HEK293 (cell line): ENCODE measurements at regions not wholly inside any gene's neighbourhood (a gene's known extent, or its start where the extent isn't known, plus 50 kb on each side); places are given as distances from the start of the nearest gene placed in this dataset.

Source experiments
- CTCF ChIA-PET: fragments of 350-600 bp; formaldehyde crosslinking; extraction: SDS; loops from one replicate; lab custom pipeline; 2021; ENCODE audit warnings: antibody characterized with exemption; lab: Yijun Ruan, JAX
- POLR2A ChIA-PET: fragments of 300-600 bp; formaldehyde crosslinking; extraction: SDS; loops from one replicate; lab custom pipeline; 2020; ENCODE audit warnings: antibody characterized with exemption, inconsistent platforms; lab: Yijun Ruan, JAX
- H3K27ac ChIP-seq: fragments of 200-500 bp; sonication (Bioruptor generic); 2 replicates; pipeline ENCODE4 v1.5.1; 2014; ENCODE audit warnings: low read depth, low read length, control low read depth, inconsistent platforms; ENCODE audit errors: extremely low read depth
- H3K36me3 ChIP-seq, 2 experiments: fragments of 200-500 bp in 1 of 2; sonication (Bioruptor generic) in 1 of 2; 1 replicate in 1 of 2; 2 replicates in 1 of 2; pipeline ENCODE4 v1.5.1; 2014 to 2017; ENCODE audit warnings: inconsistent platforms in 2 of 2, low read length in 2 of 2; ENCODE audit not compliant: control insufficient read depth in 2 of 2, insufficient read depth in 1 of 2
- H3K4me1 ChIP-seq: fragments of 200-500 bp; sonication (Bioruptor generic); 2 replicates; pipeline ENCODE4 v1.5.1; 2014; ENCODE audit warnings: mild to moderate bottlenecking, low read length, inconsistent platforms; ENCODE audit not compliant: control insufficient read depth, insufficient read depth
- H3K4me3 ChIP-seq: 2 replicates; pipeline ENCODE4 v1.5.1; 2011; ENCODE audit warnings: low read depth, mild to moderate bottlenecking, control low read depth, low read length, moderate library complexity
- H3K9me3 ChIP-seq: fragments of 200-500 bp; sonication (Bioruptor generic); 2 replicates; pipeline ENCODE4 v1.5.1; 2014; ENCODE audit warnings: low read depth, low read length, inconsistent platforms; ENCODE audit not compliant: control insufficient read depth, insufficient read depth
- EGR2 ChIP-seq: fragments of 450-650 bp; formaldehyde crosslinking; IDR thresholded peaks from 2 replicates; pipeline ENCODE4 v1.5.1; 2016; ENCODE audit warnings: low read depth, missing biosample characterization, missing genetic modification characterization
- HOXA7 ChIP-seq: sonication (generic); formaldehyde crosslinking; IDR thresholded peaks from 2 replicates; pipeline ENCODE4 v1.8.1; 2022; ENCODE audit warnings: missing genetic modification reagents, borderline replicate concordance
- OVOL3 ChIP-seq: fragments of 450-650 bp; formaldehyde crosslinking; IDR thresholded peaks from 2 replicates; pipeline ENCODE4 v1.5.1; 2016; ENCODE audit warnings: missing biosample characterization, missing genetic modification characterization
- ZBTB48 ChIP-seq: fragments of 450-650 bp; formaldehyde crosslinking; IDR thresholded peaks from 2 replicates; pipeline ENCODE4 v1.5.1; 2016; ENCODE audit warnings: missing biosample characterization, missing genetic modification characterization
- ZIC2 ChIP-seq: fragments of 450-650 bp; formaldehyde crosslinking; IDR thresholded peaks from 2 replicates; pipeline ENCODE4 v1.5.1; 2016; ENCODE audit warnings: missing biosample characterization, missing genetic modification characterization
- ZNF19 ChIP-seq: fragments of 450-650 bp; formaldehyde crosslinking; IDR thresholded peaks from 2 replicates; pipeline ENCODE4; 2016; ENCODE audit warnings: missing biosample characterization, missing genetic modification characterization, low read depth
- ZNF211 ChIP-seq: fragments of 450-650 bp; formaldehyde crosslinking; IDR thresholded peaks from 2 replicates; pipeline ENCODE4 v1.5.1; 2016; ENCODE audit warnings: low read depth, missing biosample characterization, missing genetic modification characterization
- ZNF335 ChIP-seq: fragments of 450-650 bp; formaldehyde crosslinking; conservative IDR thresholded peaks from 2 replicates; pipeline ENCODE4 v1.5.1; 2016; ENCODE audit warnings: missing biosample characterization, missing genetic modification characterization
- ZNF366 ChIP-seq: fragments of 450-650 bp; formaldehyde crosslinking; conservative IDR thresholded peaks from 2 replicates; pipeline ENCODE4 v1.5.1; 2016; ENCODE audit warnings: missing biosample characterization, missing genetic modification characterization
- ZNF37A ChIP-seq: fragments of 450-650 bp; IDR thresholded peaks from 2 replicates; pipeline ENCODE4 v1.5.1; 2018; ENCODE audit warnings: missing biosample characterization, missing genetic modification characterization
- ZNF555 ChIP-seq: fragments of 450-650 bp; formaldehyde crosslinking; conservative IDR thresholded peaks from 2 replicates; pipeline ENCODE4 v1.5.1; 2017; ENCODE audit warnings: missing biosample characterization, mild to moderate bottlenecking, missing genetic modification characterization, inconsistent platforms
- ZNF621 ChIP-seq: fragments of 450-650 bp; formaldehyde crosslinking; IDR thresholded peaks from 2 replicates; pipeline ENCODE4 v1.5.1; 2017; ENCODE audit warnings: missing biosample characterization, missing genetic modification characterization
- ZNF768 ChIP-seq: fragments of 450-650 bp; formaldehyde crosslinking; IDR thresholded peaks from 2 replicates; pipeline ENCODE4 v1.5.1; 2018; ENCODE audit warnings: missing biosample characterization, mild to moderate bottlenecking, missing genetic modification characterization
- TF ChIP-seq, protein P1 (sequence below): fragments of 450-650 bp; formaldehyde crosslinking; IDR thresholded peaks from 2 replicates; pipeline ENCODE4 v1.5.1; 2017; ENCODE audit warnings: missing biosample characterization, missing genetic modification characterization
- TF ChIP-seq, protein P2 (sequence below): fragments of 450-650 bp; formaldehyde crosslinking; IDR thresholded peaks from 2 replicates; pipeline ENCODE4 v1.5.1; 2016; ENCODE audit warnings: missing biosample characterization, missing genetic modification characterization
- TF ChIP-seq, protein P3 (sequence below): fragments of 450-650 bp; formaldehyde crosslinking; IDR thresholded peaks from 2 replicates; pipeline ENCODE4 v1.5.1; 2016; ENCODE audit warnings: missing biosample characterization, missing genetic modification characterization, borderline replicate concordance
- TF ChIP-seq, protein P4 (sequence below): fragments of 450-650 bp; formaldehyde crosslinking; IDR thresholded peaks from 2 replicates; pipeline ENCODE4 v1.5.1; 2016; ENCODE audit warnings: missing biosample characterization, missing genetic modification characterization, low read depth
- TF ChIP-seq, protein P5 (sequence below): IDR thresholded peaks from 2 replicates; pipeline ENCODE4 v1.6.1; 2011; ENCODE audit warnings: mild to moderate bottlenecking, low read depth, low read length, borderline replicate concordance
- TF ChIP-seq, protein P6 (sequence below): fragments of 450-650 bp; formaldehyde crosslinking; IDR thresholded peaks from 2 replicates; pipeline ENCODE4 v1.5.1; 2016; ENCODE audit warnings: missing biosample characterization, missing genetic modification characterization

DNA sequence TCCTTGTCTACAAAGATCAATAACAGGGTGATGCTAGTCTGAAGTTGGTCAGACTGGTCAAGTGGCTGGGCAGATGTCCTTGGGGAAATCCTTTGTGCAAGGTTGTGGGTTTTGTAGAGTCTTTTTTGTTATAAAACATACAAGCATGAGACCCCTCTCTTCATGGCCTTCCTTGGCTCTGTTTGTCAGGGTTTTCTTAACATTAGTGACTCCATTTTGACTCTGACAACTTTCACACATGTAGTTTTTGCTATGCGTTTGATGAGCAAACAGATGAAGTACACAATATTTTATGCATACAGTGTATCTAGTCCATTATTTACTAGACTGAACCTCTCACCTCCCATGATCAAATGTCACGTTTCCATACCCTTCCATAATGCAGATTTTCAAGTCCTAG is 151.2 kb upstream of the KLF7 start:
- CTCF ChIA-PET = interaction anchor here (0.6 kb wide), 2 partner anchors 29 to 154 kb away, joined by 3 to 5 read pairs; no protein-coding TSS in a partner anchor
- H3K4me1 ChIP-seq = no peaks in the 10 kb centered on the region
- H3K27ac ChIP-seq = no peak overlapping the region
- POLR2A ChIA-PET = no interaction called here
- no peak for TF ChIP-seq ZBTB48 (tag by site-specific recombination)
- no peaks in the 10 kb centered on the region for H3K36me3 ChIP-seq
- no peaks in the 10 kb centered on the region for H3K9me3 ChIP-seq
- no peak overlapping the region for H3K4me3 ChIP-seq

DNA sequence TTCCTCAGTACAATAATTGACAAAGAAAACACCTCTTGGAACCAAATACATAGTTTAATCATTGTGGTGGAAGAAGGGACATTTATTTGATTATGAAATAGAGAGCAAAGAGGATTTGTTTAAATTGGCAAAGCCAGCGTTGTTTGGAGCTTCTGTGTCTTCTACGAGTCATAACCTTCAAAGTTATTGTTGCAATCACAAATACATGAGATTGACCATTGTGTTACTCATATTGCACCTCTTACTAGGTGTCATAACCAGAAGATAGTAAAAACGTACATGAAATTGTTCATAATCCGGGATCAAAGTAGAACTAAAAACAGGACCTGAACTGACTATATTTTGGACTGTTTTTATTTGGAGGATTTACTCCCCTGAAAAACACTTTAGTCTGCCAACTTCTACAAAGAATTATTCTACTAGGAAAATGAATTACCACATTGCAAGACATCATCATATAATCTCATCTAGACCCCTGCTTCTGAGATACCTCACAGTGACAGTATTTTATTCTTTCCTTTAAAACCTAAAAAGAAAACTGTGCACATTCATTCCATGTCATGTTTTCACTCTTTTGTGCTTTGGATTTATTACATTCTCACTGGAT is 151.7 kb upstream of the KLF7 start:
- TF ChIP-seq EGR2 = no peak
- TF ChIP-seq, protein P1, sequence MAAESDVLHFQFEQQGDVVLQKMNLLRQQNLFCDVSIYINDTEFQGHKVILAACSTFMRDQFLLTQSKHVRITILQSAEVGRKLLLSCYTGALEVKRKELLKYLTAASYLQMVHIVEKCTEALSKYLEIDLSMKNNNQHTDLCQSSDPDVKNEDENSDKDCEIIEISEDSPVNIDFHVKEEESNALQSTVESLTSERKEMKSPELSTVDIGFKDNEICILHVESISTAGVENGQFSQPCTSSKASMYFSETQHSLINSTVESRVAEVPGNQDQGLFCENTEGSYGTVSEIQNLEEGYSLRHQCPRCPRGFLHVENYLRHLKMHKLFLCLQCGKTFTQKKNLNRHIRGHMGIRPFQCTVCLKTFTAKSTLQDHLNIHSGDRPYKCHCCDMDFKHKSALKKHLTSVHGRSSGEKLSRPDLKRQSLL = no peak
- TF ChIP-seq, protein P2, sequence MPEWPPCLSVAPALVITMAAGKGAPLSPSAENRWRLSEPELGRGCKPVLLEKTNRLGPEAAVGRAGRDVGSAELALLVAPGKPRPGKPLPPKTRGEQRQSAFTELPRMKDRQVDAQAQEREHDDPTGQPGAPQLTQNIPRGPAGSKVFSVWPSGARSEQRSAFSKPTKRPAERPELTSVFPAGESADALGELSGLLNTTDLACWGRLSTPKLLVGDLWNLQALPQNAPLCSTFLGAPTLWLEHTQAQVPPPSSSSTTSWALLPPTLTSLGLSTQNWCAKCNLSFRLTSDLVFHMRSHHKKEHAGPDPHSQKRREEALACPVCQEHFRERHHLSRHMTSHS = no peak
- no peak for TF ChIP-seq ZNF37A
- no peak for TF ChIP-seq ZIC2 (tag by site-specific recombination)
- no peak for TF ChIP-seq OVOL3 (tag by site-specific recombination)
- no peak for TF ChIP-seq ZNF621
- TF ChIP-seq, protein P3, sequence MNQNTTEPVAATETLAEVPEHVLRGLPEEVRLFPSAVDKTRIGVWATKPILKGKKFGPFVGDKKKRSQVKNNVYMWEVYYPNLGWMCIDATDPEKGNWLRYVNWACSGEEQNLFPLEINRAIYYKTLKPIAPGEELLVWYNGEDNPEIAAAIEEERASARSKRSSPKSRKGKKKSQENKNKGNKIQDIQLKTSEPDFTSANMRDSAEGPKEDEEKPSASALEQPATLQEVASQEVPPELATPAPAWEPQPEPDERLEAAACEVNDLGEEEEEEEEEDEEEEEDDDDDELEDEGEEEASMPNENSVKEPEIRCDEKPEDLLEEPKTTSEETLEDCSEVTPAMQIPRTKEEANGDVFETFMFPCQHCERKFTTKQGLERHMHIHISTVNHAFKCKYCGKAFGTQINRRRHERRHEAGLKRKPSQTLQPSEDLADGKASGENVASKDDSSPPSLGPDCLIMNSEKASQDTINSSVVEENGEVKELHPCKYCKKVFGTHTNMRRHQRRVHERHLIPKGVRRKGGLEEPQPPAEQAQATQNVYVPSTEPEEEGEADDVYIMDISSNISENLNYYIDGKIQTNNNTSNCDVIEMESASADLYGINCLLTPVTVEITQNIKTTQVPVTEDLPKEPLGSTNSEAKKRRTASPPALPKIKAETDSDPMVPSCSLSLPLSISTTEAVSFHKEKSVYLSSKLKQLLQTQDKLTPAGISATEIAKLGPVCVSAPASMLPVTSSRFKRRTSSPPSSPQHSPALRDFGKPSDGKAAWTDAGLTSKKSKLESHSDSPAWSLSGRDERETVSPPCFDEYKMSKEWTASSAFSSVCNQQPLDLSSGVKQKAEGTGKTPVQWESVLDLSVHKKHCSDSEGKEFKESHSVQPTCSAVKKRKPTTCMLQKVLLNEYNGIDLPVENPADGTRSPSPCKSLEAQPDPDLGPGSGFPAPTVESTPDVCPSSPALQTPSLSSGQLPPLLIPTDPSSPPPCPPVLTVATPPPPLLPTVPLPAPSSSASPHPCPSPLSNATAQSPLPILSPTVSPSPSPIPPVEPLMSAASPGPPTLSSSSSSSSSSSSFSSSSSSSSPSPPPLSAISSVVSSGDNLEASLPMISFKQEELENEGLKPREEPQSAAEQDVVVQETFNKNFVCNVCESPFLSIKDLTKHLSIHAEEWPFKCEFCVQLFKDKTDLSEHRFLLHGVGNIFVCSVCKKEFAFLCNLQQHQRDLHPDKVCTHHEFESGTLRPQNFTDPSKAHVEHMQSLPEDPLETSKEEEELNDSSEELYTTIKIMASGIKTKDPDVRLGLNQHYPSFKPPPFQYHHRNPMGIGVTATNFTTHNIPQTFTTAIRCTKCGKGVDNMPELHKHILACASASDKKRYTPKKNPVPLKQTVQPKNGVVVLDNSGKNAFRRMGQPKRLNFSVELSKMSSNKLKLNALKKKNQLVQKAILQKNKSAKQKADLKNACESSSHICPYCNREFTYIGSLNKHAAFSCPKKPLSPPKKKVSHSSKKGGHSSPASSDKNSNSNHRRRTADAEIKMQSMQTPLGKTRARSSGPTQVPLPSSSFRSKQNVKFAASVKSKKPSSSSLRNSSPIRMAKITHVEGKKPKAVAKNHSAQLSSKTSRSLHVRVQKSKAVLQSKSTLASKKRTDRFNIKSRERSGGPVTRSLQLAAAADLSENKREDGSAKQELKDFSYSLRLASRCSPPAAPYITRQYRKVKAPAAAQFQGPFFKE = no peak
- TF ChIP-seq, protein P4, sequence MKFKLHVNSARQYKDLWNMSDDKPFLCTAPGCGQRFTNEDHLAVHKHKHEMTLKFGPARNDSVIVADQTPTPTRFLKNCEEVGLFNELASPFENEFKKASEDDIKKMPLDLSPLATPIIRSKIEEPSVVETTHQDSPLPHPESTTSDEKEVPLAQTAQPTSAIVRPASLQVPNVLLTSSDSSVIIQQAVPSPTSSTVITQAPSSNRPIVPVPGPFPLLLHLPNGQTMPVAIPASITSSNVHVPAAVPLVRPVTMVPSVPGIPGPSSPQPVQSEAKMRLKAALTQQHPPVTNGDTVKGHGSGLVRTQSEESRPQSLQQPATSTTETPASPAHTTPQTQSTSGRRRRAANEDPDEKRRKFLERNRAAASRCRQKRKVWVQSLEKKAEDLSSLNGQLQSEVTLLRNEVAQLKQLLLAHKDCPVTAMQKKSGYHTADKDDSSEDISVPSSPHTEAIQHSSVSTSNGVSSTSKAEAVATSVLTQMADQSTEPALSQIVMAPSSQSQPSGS (tag by site-specific recombination) = no peak
- TF ChIP-seq ZNF768 (tag by site-specific recombination) = no peak
- no peak for TF ChIP-seq ZNF366 (tag by site-specific recombination)
- TF ChIP-seq ZNF211 (tag by site-specific recombination) = no peak
- TF ChIP-seq ZNF555 (tag by site-specific recombination) = no peak
- TF ChIP-seq, protein P5, sequence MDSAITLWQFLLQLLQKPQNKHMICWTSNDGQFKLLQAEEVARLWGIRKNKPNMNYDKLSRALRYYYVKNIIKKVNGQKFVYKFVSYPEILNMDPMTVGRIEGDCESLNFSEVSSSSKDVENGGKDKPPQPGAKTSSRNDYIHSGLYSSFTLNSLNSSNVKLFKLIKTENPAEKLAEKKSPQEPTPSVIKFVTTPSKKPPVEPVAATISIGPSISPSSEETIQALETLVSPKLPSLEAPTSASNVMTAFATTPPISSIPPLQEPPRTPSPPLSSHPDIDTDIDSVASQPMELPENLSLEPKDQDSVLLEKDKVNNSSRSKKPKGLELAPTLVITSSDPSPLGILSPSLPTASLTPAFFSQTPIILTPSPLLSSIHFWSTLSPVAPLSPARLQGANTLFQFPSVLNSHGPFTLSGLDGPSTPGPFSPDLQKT = no peak
- no peak for TF ChIP-seq HOXA7 (CRISPR knock-in tag)
- no peak for TF ChIP-seq ZNF335
- TF ChIP-seq, protein P6, sequence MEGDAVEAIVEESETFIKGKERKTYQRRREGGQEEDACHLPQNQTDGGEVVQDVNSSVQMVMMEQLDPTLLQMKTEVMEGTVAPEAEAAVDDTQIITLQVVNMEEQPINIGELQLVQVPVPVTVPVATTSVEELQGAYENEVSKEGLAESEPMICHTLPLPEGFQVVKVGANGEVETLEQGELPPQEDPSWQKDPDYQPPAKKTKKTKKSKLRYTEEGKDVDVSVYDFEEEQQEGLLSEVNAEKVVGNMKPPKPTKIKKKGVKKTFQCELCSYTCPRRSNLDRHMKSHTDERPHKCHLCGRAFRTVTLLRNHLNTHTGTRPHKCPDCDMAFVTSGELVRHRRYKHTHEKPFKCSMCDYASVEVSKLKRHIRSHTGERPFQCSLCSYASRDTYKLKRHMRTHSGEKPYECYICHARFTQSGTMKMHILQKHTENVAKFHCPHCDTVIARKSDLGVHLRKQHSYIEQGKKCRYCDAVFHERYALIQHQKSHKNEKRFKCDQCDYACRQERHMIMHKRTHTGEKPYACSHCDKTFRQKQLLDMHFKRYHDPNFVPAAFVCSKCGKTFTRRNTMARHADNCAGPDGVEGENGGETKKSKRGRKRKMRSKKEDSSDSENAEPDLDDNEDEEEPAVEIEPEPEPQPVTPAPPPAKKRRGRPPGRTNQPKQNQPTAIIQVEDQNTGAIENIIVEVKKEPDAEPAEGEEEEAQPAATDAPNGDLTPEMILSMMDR (tag by site-specific recombination) = no peak
- TF ChIP-seq ZNF19 = no peak
- no peaks in the 10 kb centered on the region for H3K9me3 ChIP-seq
- no peaks in the 10 kb centered on the region for H3K4me1 ChIP-seq
- no peak overlapping the region for H3K27ac ChIP-seq
- POLR2A ChIA-PET = no interaction called here
- H3K4me3 ChIP-seq = no peak overlapping the region
- CTCF ChIA-PET = no interaction called here
- no peaks in the 10 kb centered on the region for H3K36me3 ChIP-seq
